HCT116 (cell line): ENCODE measurements at regions not wholly inside any gene's neighbourhood (a gene's known extent, or its start where the extent isn't known, plus 50 kb on each side); places are given as distances from the start of the nearest gene placed in this dataset.

Source experiments
- ATAC-seq: fragments of 200-7000 bp; cut with Tn5 transposase; 2 replicates; pipeline ENCODE4 v1.9.1; 2020; ENCODE audit warnings: mild to moderate bottlenecking, moderate library complexity
- BruUV-seq: library from RNA; stranded (reverse); fragments of 400-500 nt; replicated peaks from 2 replicates; lab custom pipeline; 2021; lab: Mats Ljungman, UMichigan
- CTCF ChIA-PET: fragments of 300-600 bp; sonication (Branson Sonifier 250); formaldehyde crosslinking; loops from one replicate; lab custom pipeline; 2021; ENCODE audit warnings: antibody characterized with exemption; lab: Charles Lee
- POLR2A ChIA-PET: fragments of 300-600, 350-600 bp; sonication (Branson Sonifier 250); formaldehyde crosslinking; loops from one replicate; lab custom pipeline; 2021; ENCODE audit warnings: antibody characterized with exemption; lab: Charles Lee
- RAD21 ChIA-PET, 2 experiments: fragments of 300-600 bp; sonication (Branson Sonifier 250); formaldehyde crosslinking; loops; one replicate each; lab custom pipeline; 2023; ENCODE audit warnings: low total read pairs in 2 of 2; ENCODE audit not compliant: uncharacterized antibody in 2 of 2, unreplicated experiment in 2 of 2, low non-redundant PET in 1 of 2; lab: Charles Lee
- DNase-seq: peaks from one replicate; pipeline ENCODE4 v3.0.0-alpha.2; 2010; ENCODE audit warnings: low read depth, low spot score
- H2AFZ ChIP-seq: fragments of 200-600 bp; shearing (Covaris generic), sonication (generic); 2 replicates; pipeline ENCODE4 v1.6.1; 2017; ENCODE audit warnings: low read depth, mixed run types, mixed read lengths, antibody characterized with exemption, low read length; ENCODE audit not compliant: poor library complexity, severe bottlenecking
- H3K27ac ChIP-seq: 2 replicates; pipeline ENCODE4 v1.5.1; 2012; ENCODE audit warnings: low read depth, low read length
- H3K27me3 ChIP-seq: fragments of 200-600 bp; sonication (generic); 2 replicates; pipeline ENCODE4 v1.6.1; 2016; ENCODE audit warnings: mixed run types, low read length, mixed read lengths; ENCODE audit not compliant: insufficient read depth
- H3K36me3 ChIP-seq, 2 experiments: fragments of 200-500 bp in 1 of 2; fragments of 200-600 bp in 1 of 2; sonication (Bioruptor generic) in 1 of 2; sonication (generic) in 1 of 2; 2 replicates each; pipeline versions ENCODE4 v1.5.1 to v1.6.1; 2014 to 2016; ENCODE audit warnings: low read length in 2 of 2, inconsistent platforms in 1 of 2, mixed read lengths in 1 of 2, mixed run types in 1 of 2; ENCODE audit not compliant: insufficient read depth in 2 of 2, control insufficient read depth in 1 of 2
- H3K4me1 ChIP-seq, 2 experiments: fragments of 200-600 bp in 1 of 2; sonication (generic) in 1 of 2; 2 replicates each; pipeline versions ENCODE4 v1.5.1 to v1.6.1; 2012 to 2017; ENCODE audit warnings: low read length in 2 of 2, inconsistent platforms in 1 of 2, mild to moderate bottlenecking in 1 of 2, mixed read lengths in 1 of 2, mixed run types in 1 of 2, moderate library complexity in 1 of 2; ENCODE audit not compliant: insufficient read depth in 2 of 2, control insufficient read depth in 1 of 2
- H3K4me2 ChIP-seq: fragments of 200-600 bp; sonication (generic); 2 replicates; pipeline ENCODE4 v1.6.1; 2017; ENCODE audit warnings: mixed run types, low read length, mixed read lengths
- H3K4me3 ChIP-seq, 2 experiments: fragments of 200-600 bp in 1 of 2; sonication (generic) in 1 of 2; replicated peaks in 1 of 2; 2 replicates each; pipeline ENCODE4 v1.5.1; 2011 to 2016; ENCODE audit warnings: low read length in 2 of 2, control low read depth in 1 of 2, low read depth in 1 of 2, mild to moderate bottlenecking in 1 of 2, mixed read lengths in 1 of 2, mixed run types in 1 of 2
- H3K79me2 ChIP-seq: fragments of 200-600 bp; sonication (generic); 2 replicates; pipeline ENCODE4 v1.6.1; 2017; ENCODE audit warnings: mild to moderate bottlenecking, mixed run types, low read length, moderate library complexity, mixed read lengths; ENCODE audit not compliant: insufficient read depth
- H3K9ac ChIP-seq: fragments of 200-600 bp; sonication (generic); 2 replicates; pipeline ENCODE4 v1.6.1; 2016; ENCODE audit warnings: low read length, mixed read lengths
- H3K9me2 ChIP-seq: fragments of 200-600 bp; sonication (generic), shearing (Covaris generic); 2 replicates; pipeline ENCODE4 v1.6.1; 2017; ENCODE audit warnings: mixed run types, mild to moderate bottlenecking, moderate library complexity; ENCODE audit not compliant: insufficient read depth
- H3K9me3 ChIP-seq, 2 experiments: fragments of 200-500 bp in 1 of 2; fragments of 200-600 bp in 1 of 2; sonication (Bioruptor generic) in 1 of 2; sonication (generic) in 1 of 2; 2 replicates each; pipeline ENCODE4 v1.6.1; 2014 to 2017; ENCODE audit warnings: low read length in 2 of 2, mixed read lengths in 2 of 2, inconsistent platforms in 1 of 2, low read depth in 1 of 2, mild to moderate bottlenecking in 1 of 2, mixed run types in 1 of 2, moderate library complexity in 1 of 2; ENCODE audit not compliant: control insufficient read depth in 1 of 2, insufficient read depth in 1 of 2
- H4K20me1 ChIP-seq: fragments of 200-600 bp; sonication (generic), shearing (Covaris generic); 2 replicates; pipeline ENCODE4 v1.6.1; 2017; ENCODE audit warnings: mixed run types, mild to moderate bottlenecking, moderate library complexity; ENCODE audit not compliant: insufficient read depth
- CBX3 ChIP-seq: IDR thresholded peaks from 2 replicates; pipeline ENCODE4 v1.6.1; 2012; ENCODE audit warnings: low read depth
- EGR1 ChIP-seq: IDR thresholded peaks from 2 replicates; pipeline ENCODE4 v1.6.1; 2012; ENCODE audit warnings: low read depth
- ELF1 ChIP-seq: IDR thresholded peaks from 2 replicates; pipeline ENCODE4 v1.6.1; 2012; ENCODE audit warnings: low read depth, borderline replicate concordance
- EZH2phosphoT487 ChIP-seq: fragments of 200-600 bp; IDR thresholded peaks from 2 replicates; pipeline ENCODE4 v1.6.1; 2018; ENCODE audit warnings: antibody characterized with exemption, borderline replicate concordance
- FOSL1 ChIP-seq: IDR thresholded peaks from 2 replicates; pipeline ENCODE4 v1.6.1; 2012; ENCODE audit warnings: low read depth
- POLR2A ChIP-seq: IDR thresholded peaks from 2 replicates; pipeline ENCODE4 v1.7.0; 2011; ENCODE audit warnings: borderline replicate concordance; ENCODE audit not compliant: insufficient read depth, insufficient read length; ENCODE audit errors: extremely low read depth
- POLR2AphosphoS5 ChIP-seq: IDR thresholded peaks from 2 replicates; pipeline ENCODE4 v1.6.1; 2011; ENCODE audit warnings: mild to moderate bottlenecking, low read depth, low read length, moderate library complexity
- TCF7L2 ChIP-seq: IDR thresholded peaks from 2 replicates; pipeline ENCODE4 v1.7.0; 2011; ENCODE audit warnings: borderline replicate concordance, inconsistent platforms; ENCODE audit not compliant: insufficient read depth, insufficient read length; ENCODE audit errors: extremely low read depth
- ZNF274 ChIP-seq: fragments of 200-500 bp; sonication (Bioruptor generic); IDR thresholded peaks from 2 replicates; pipeline ENCODE4 v1.6.1; 2014; ENCODE audit warnings: mild to moderate bottlenecking, low read depth, low read length, inconsistent platforms
- intact Hi-C: fragments of 100-400 bp; cut with micrococcal nuclease; formaldehyde crosslinking; loops from 2 replicates; pipeline ENCODE4 v1.10.0; 2022
- TF ChIP-seq, protein P1 (sequence below): IDR thresholded peaks from 2 replicates; pipeline ENCODE4 v1.6.1; 2012
- TF ChIP-seq, protein P2 (sequence below), 3 experiments: fragments of 200-600 bp in 1 of 3; sonication (generic) in 1 of 3; IDR thresholded peaks in 2 of 3; conservative IDR thresholded peaks in 1 of 3; 2 replicates each; pipeline ENCODE4 v1.5.1; 2012 to 2017; ENCODE audit warnings: low read depth in 2 of 3, low read length in 2 of 3, antibody characterized with exemption in 1 of 3, borderline replicate concordance in 1 of 3, control low read depth in 1 of 3, mild to moderate bottlenecking in 1 of 3, mixed read lengths in 1 of 3, mixed run types in 1 of 3, moderate library complexity in 1 of 3; ENCODE audit not compliant: insufficient read depth in 1 of 3
- TF ChIP-seq, protein P3 (sequence below): IDR thresholded peaks from 2 replicates; pipeline ENCODE4 v1.6.1; 2011; ENCODE audit warnings: mild to moderate bottlenecking, low read length, moderate library complexity; ENCODE audit not compliant: insufficient replicate concordance; ENCODE audit errors: extremely low read depth
- TF ChIP-seq, protein P4 (sequence below): IDR thresholded peaks from 2 replicates; pipeline ENCODE4 v1.6.1; 2012

DNA sequence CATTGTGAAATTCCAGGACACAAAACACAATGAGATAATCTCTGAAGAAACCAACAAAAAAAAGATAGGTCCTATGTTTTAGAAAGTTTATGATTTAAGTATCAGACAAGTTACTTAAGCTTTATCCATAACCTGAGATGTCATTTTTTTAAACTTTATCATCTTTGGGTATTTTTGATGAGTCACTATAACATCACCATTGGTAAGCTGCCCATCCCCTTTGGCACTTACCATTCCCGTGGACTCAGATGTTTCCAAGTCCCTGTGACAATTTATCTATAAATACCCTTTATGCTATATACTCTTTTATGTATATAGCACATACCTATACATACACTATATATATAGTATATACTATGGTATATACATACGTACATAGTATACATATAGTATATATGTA is 198.9 kb upstream of the GEMIN8 start:
- Histone ChIP-seq H3K9ac (no peak overlapping the region), H3K36me3 (no peaks in the 10 kb centered on the region), H3K9me2 (no peaks in the 10 kb centered on the region), H3K79me2 (no peaks in the 10 kb centered on the region), H3K9me3 (no peaks in the 10 kb centered on the region), H2AFZ (no peak overlapping the region), H3K27me3 (no peaks in the 10 kb centered on the region), H3K4me3 (no peak overlapping the region), H4K20me1 (no peaks in the 10 kb centered on the region), H3K27ac (no peak overlapping the region), H3K4me1 (no peaks in the 10 kb centered on the region), H3K4me2 (no peak overlapping the region)
- RAD21 ChIA-PET = no interaction called here
- DNase-seq (no peak), ATAC-seq (no peak)
- POLR2A ChIA-PET = no interaction called here
- BruUV-seq = no TSS peak
- intact Hi-C loops = no loop called here
- no peak for TF ChIP-seq TCF7L2
- no peak for TF ChIP-seq EGR1
- TF ChIP-seq, protein P1, sequence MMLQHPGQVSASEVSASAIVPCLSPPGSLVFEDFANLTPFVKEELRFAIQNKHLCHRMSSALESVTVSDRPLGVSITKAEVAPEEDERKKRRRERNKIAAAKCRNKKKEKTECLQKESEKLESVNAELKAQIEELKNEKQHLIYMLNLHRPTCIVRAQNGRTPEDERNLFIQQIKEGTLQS = no peak
- TF ChIP-seq ELF1 = no peak
- CTCF ChIA-PET = no interaction called here

DNA sequence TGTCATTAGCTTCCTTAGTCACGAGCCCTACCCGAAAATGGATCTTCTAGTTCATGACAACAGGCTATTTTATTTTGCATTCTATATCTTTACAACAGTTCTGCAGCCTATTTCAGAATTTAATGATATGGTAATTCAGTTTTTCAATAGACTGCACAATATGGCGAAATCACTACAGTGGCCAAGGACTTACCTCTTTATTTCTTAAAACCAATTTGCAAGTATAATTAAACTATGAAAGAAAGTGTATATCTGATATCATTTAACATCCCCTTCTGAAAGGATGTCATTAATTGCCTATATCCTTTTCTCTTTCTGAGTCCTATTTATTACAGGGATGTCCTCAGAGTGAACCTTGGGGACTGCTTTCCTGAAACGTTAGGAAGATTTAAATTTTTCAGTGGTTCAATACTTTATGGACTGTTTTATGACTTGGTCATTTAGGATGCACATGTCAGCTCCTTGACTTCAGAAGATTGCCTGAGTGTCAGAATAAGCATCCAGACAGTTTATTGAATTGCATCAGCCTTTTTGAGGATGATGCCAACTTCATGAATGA is 190.8 kb upstream of the GEMIN8 start:
- DNase-seq = no peak
- Histone ChIP-seq H4K20me1 (no peaks in the 10 kb centered on the region), H3K27me3 (no peaks in the 10 kb centered on the region), H3K9ac (no peak overlapping the region), H3K36me3 (no peaks in the 10 kb centered on the region), H3K9me3 (no peaks in the 10 kb centered on the region), H3K4me1 (no peaks in the 10 kb centered on the region), H3K4me2 (no peak overlapping the region), H2AFZ (no peak overlapping the region), H3K27ac (no peak overlapping the region), H3K9me2 (no peaks in the 10 kb centered on the region), H3K4me3 (no peak overlapping the region), H3K79me2 (no peaks in the 10 kb centered on the region)
- no TSS peak for BruUV-seq
- POLR2A ChIA-PET = no interaction called here
- intact Hi-C loops = no loop called here
- ATAC-seq = no peak
- RAD21 ChIA-PET = no interaction called here
- CTCF ChIA-PET = no interaction called here
- no peak for TF ChIP-seq POLR2AphosphoS5
- TF ChIP-seq FOSL1 = no peak
- no peak for TF ChIP-seq ZNF274
- TF ChIP-seq, protein P2, sequence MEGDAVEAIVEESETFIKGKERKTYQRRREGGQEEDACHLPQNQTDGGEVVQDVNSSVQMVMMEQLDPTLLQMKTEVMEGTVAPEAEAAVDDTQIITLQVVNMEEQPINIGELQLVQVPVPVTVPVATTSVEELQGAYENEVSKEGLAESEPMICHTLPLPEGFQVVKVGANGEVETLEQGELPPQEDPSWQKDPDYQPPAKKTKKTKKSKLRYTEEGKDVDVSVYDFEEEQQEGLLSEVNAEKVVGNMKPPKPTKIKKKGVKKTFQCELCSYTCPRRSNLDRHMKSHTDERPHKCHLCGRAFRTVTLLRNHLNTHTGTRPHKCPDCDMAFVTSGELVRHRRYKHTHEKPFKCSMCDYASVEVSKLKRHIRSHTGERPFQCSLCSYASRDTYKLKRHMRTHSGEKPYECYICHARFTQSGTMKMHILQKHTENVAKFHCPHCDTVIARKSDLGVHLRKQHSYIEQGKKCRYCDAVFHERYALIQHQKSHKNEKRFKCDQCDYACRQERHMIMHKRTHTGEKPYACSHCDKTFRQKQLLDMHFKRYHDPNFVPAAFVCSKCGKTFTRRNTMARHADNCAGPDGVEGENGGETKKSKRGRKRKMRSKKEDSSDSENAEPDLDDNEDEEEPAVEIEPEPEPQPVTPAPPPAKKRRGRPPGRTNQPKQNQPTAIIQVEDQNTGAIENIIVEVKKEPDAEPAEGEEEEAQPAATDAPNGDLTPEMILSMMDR (IDR thresholded peaks at IDR 0.05 in 2 of 3, conservative IDR thresholded peaks at IDR 0.05 in 1 of 3; ENCODE audit: borderline replicate concordance in 1 of 3, insufficient read depth in 1 of 3, low read depth in 2 of 3, low read length in 2 of 3) = no peak
- no peak for TF ChIP-seq EZH2phosphoT487
- TF ChIP-seq, protein P3, sequence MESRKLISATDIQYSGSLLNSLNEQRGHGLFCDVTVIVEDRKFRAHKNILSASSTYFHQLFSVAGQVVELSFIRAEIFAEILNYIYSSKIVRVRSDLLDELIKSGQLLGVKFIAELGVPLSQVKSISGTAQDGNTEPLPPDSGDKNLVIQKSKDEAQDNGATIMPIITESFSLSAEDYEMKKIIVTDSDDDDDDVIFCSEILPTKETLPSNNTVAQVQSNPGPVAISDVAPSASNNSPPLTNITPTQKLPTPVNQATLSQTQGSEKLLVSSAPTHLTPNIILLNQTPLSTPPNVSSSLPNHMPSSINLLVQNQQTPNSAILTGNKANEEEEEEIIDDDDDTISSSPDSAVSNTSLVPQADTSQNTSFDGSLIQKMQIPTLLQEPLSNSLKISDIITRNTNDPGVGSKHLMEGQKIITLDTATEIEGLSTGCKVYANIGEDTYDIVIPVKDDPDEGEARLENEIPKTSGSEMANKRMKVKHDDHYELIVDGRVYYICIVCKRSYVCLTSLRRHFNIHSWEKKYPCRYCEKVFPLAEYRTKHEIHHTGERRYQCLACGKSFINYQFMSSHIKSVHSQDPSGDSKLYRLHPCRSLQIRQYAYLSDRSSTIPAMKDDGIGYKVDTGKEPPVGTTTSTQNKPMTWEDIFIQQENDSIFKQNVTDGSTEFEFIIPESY = no peak
- no peak for TF ChIP-seq CBX3
- no peak for TF ChIP-seq TCF7L2
- TF ChIP-seq, protein P4, sequence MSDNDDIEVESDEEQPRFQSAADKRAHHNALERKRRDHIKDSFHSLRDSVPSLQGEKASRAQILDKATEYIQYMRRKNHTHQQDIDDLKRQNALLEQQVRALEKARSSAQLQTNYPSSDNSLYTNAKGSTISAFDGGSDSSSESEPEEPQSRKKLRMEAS = no peak
- no peak for TF ChIP-seq POLR2A
